ENCODE measurements at regions not wholly inside any gene's neighbourhood (a gene's known extent, or its start where the extent isn't known, plus 50 kb on each side); places are given as distances from the start of the nearest gene placed in this dataset.
A peak's percentile ranks its signal among the peaks of the same experiment; 100 is the strongest.

GRCh38 chr2:8453904-8454302 is 228.0 kb upstream of the ID2 start:
- no peak for DNase-seq

- no peak for DNase-seq
Observed at GRCh38 chr2:8454797-8455196, 227.1 kb upstream of the ID2 start.

GRCh38 chr2:8455236-8456150 is 226.4 kb upstream of the ID2 start:
- DNase-seq = no peak

GRCh38 chr2:8456151-8457091 is 225.4 kb upstream of the ID2 start:
- peak; percentile 41 for DNase-seq

GRCh38 chr2:8457092-8457481 is 224.8 kb upstream of the ID2 start:
- no peak for DNase-seq

- peak; percentile 33 for DNase-seq
Observed at GRCh38 chr2:8457699-8458502, 224.0 kb upstream of the ID2 start.

- DNase-seq = no peak
Observed at GRCh38 chr2:8458503-8459459, 223.1 kb upstream of the ID2 start.

GRCh38 chr2:8459474-8459873 is 222.4 kb upstream of the ID2 start:
- DNase-seq = no peak

GRCh38 chr2:8461341-8461740 is 220.5 kb upstream of the ID2 start:
- DNase-seq = no peak

- no peak for DNase-seq
Observed at GRCh38 chr2:8462280-8462679, 219.6 kb upstream of the ID2 start.

- DNase-seq = no peak
Observed at GRCh38 chr2:8462899-8463648, 218.8 kb upstream of the ID2 start.

- no peak for DNase-seq
Observed at GRCh38 chr2:8465560-8465959, 216.3 kb upstream of the ID2 start.

GRCh38 chr2:8469709-8470493 is 212.0 kb upstream of the ID2 start:
- no peak for DNase-seq

GRCh38 chr2:8472545-8473323 is 209.1 kb upstream of the ID2 start:
- no peak for DNase-seq

GRCh38 chr2:8475349-8476031 is 206.4 kb upstream of the ID2 start:
- no peak for DNase-seq

- no peak for DNase-seq
Observed at GRCh38 chr2:8477552-8478470, 204.0 kb upstream of the ID2 start.

GRCh38 chr2:8478471-8478793 is 203.4 kb upstream of the ID2 start:
- no peak for DNase-seq

- DNase-seq = no peak
Observed at GRCh38 chr2:8479298-8479697, 202.6 kb upstream of the ID2 start.
